Kasumi-1 (cell line): ENCODE measurements at regions not wholly inside any gene's neighbourhood (a gene's known extent, or its start where the extent isn't known, plus 50 kb on each side); places are given as distances from the start of the nearest gene placed in this dataset.
A peak's percentile ranks its signal among the peaks of the same experiment; 100 is the strongest.

Experiments
- DNase-seq, 2 experiments: peaks; one replicate each; lab custom pipeline; 2025; lab: John Stamatoyannopoulos, UW

GRCh38 chr16:73747328-73747727 lies 549.3 kb upstream of the PSMD7 start:
- DNase-seq, result no peak

GRCh38 chr16:73746554-73746953 lies 550.1 kb upstream of the PSMD7 start:
- DNase-seq, result no peak

GRCh38 chr16:73743665-73744496 lies 552.7 kb upstream of the PSMD7 start:
- DNase-seq, result no peak

- DNase-seq, result no peak
These were observed 557.4 kb upstream of the PSMD7 start for GRCh38 chr16:73739049-73739769.

- DNase-seq, result no peak
These were observed 558.3 kb upstream of the PSMD7 start for GRCh38 chr16:73738266-73738665.

DNA sequence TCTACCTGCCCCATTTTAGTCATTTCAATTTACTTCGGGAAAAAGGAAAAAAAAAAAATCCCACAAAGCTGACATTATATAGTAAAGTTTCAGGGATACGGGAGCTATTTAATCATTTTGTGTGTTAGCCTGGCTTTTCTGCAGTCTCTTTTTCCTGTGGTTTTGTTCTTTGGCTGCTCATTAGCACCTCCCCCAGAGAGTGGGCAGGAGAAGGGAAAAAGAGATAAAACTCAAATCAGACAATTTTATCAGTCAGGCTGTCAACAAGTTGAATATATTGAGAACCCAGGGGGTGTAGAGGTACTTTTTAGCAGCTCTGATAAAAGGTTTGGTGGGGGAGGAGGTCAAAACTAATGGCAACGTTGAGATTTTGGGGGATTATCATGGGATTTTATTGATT lies 559.0 kb upstream of the PSMD7 start:
- no peak for DNase-seq

DNA sequence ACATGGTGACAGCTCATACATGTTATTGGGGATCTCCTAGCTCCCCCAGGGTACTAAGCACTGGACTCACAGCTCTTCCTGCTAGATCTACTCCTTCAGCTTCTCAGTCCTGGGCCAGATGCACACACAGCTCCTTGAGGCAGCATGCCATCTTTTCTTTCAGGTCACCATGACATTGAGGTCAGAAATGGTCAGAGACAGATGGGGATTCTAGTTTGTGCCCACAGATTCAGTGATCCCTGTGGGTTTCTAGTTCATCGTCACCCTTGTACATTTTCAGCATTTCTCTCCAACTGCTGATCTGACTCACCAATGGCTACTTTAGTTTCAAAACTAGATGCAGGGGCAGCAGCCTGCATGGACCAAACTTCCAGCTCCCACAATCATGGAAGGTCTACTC lies 560.7 kb upstream of the PSMD7 start:
- DNase-seq, result no peak

DNA sequence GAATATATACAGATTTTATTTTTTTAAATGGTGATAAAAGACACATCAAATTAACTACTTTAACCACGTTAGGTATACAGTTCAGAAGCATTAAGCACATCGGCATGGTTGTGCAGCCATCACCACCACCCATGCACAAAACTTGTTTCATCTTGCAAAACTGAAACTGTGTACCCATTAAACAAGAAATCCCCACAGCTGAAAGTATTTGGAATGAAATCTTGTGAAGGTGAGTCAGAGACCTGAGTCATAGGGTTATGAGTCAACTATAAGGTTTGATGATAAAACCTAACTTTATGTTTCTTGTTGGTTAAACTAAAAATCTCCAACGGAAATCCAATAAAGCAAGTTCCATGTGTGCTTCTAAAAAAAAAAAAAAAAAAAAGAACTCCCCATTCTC lies 561.6 kb upstream of the PSMD7 start:
- DNase-seq, result no peak

- DNase-seq, result no peak
These were observed 563.9 kb upstream of the PSMD7 start for GRCh38 chr16:73732681-73733080.

- no peak for DNase-seq
These were observed 564.5 kb upstream of the PSMD7 start for GRCh38 chr16:73732143-73732542.

DNA sequence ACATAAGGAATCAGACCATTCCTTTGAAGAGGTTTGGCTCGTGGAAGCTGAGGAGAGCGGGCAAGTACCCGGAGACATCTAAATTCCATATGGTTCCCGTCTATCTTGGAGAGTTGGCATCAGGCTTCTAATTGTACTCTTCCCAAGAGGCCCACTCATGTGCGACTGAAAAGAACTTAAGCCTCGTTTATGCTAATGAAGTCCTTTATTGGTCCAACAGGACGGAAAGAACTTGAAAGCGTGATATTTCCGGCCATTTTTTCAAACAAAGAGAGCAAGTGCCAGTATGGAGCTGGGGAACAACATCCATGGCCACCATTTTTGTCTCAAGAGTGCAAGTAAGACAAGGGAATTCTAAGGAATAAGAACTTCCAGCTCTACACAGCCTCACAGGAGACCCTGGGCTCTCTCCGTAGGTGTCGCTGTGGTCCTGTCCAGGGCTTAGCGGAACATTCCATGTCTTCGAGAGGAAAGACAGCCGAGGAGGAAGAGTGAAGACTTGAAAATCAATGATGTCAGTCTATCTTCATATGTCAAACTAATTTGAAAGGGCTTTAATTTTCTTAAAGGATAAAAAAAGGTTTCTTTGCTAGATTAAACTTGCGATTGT lies 566.0 kb upstream of the PSMD7 start:
- DNase-seq, result no peak

DNA sequence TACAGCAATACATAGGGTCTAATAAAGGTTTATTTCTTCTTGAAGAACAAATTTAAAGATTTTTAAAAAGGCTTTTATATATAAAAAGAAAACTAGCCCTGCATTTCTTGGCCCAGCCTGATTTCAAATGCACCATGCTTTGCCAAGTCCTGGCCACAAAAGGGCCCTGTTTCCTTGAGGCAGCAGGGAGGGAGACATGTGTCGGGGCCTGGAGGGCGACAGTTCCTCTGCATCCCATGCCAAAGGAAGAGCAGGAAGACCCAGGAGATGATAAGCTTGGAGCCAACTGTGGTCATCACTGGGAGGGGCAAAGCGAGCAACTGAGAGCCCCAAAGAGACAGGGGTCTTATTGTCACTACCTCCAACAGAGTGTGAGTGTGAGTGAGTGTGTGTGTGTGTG lies 571.5 kb upstream of the PSMD7 start:
- no peak for DNase-seq

GRCh38 chr16:73724503-73724902 lies 572.1 kb upstream of the PSMD7 start:
- DNase-seq, result no peak

GRCh38 chr16:73717266-73717974 lies 579.2 kb upstream of the PSMD7 start:
- no peak for DNase-seq

DNA sequence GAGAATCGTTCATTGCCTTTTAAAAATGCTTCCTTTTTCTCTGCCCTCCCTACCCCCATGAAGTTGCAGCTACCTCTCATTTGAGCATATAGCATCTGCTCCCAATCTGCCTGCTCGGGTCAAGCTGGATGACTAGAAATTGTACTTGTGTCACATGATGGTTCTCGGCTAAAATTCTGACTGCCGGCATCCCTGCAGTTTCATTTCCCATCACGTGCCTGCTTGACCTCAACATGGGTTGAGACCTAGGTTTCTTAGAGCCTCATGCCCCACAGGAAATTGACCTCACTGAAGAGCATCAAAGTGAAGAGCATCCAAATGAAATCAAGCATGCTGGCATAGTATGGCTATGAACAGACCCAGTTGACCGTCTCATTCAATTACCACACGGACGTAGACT lies 581.6 kb upstream of the PSMD7 start:
- DNase-seq, result no peak

- peak; percentile 9 to 14 for DNase-seq
These were observed 582.7 kb upstream of the PSMD7 start for GRCh38 chr16:73713778-73714495.

- no peak for DNase-seq
These were observed 583.4 kb upstream of the PSMD7 start for GRCh38 chr16:73713251-73713650.

GRCh38 chr16:73711406-73712080 lies 585.1 kb upstream of the PSMD7 start:
- DNase-seq, result no peak

GRCh38 chr16:73710526-73710925 lies 586.1 kb upstream of the PSMD7 start:
- no peak for DNase-seq

- DNase-seq, result no peak
These were observed 588.8 kb upstream of the PSMD7 start for GRCh38 chr16:73707863-73708262.

GRCh38 chr16:73703891-73704290 lies 592.7 kb upstream of the PSMD7 start:
- DNase-seq, result no peak
